HepG2 (cell line): ENCODE measurements at regions not wholly inside any gene's neighbourhood (a gene's known extent, or its start where the extent isn't known, plus 50 kb on each side); places are given as distances from the start of the nearest gene placed in this dataset.
A peak's percentile ranks its signal among the peaks of the same experiment; 100 is the strongest.

Experiments used
- ATAC-seq: fragments of 200-7000 bp; cut with Tn5 transposase; 3 replicates; pipeline ENCODE4 v1.9.1; 2020; ENCODE audit warnings: mild to moderate bottlenecking, moderate library complexity
- BruUV-seq: library from RNA; stranded (reverse); fragments of 400-500 nt; replicated peaks from 2 replicates; lab custom pipeline; 2021; lab: Mats Ljungman, UMichigan
- CTCF ChIA-PET: fragments of 300-600 bp; formaldehyde crosslinking; extraction: SDS; loops from one replicate; lab custom pipeline; 2021; ENCODE audit warnings: low total read pairs, inconsistent platforms, low intra/inter-chr PET ratio; lab: Yijun Ruan, JAX
- POLR2A ChIA-PET: fragments of 350-600 bp; sonication (Branson Sonifier 250); formaldehyde crosslinking; loops from one replicate; lab custom pipeline; 2020; ENCODE audit warnings: antibody characterized with exemption, inconsistent platforms; lab: Yijun Ruan, JAX
- DNase-seq: peaks from one replicate; pipeline ENCODE4 v3.0.0-alpha.2; 2015; ENCODE audit warnings: low spot score
- FAIRE-seq: peaks from 3 replicates; lab custom pipeline; 2011; peaks lifted over from hg19 to GRCh38; lab: Jason Lieb, UNC
- H2AFZ ChIP-seq: one replicate; pipeline ENCODE4 v1.6.1; 2011; ENCODE audit warnings: low read length, inconsistent platforms
- H3K27ac ChIP-seq: fragments of 300-600 bp; 3 replicates; pipeline ENCODE4 v1.8.0; 2011; ENCODE audit warnings: mixed run types, mild to moderate bottlenecking, mixed read lengths, low read length, inconsistent platforms; ENCODE audit not compliant: insufficient read depth; ENCODE audit errors: extremely low read length
- H3K27me3 ChIP-seq, 2 experiments: fragments of 200-600 bp in 1 of 2; 2 replicates in 1 of 2; 3 replicates in 1 of 2; pipeline versions ENCODE4 v1.6.0 to v1.8.0; 2011; ENCODE audit warnings: low read length in 2 of 2, mild to moderate bottlenecking in 2 of 2, moderate library complexity in 2 of 2, inconsistent platforms in 1 of 2; ENCODE audit not compliant: insufficient read depth in 2 of 2, control insufficient read depth in 1 of 2
- H3K36me3 ChIP-seq, 2 experiments: fragments of 200-600 bp in 1 of 2; replicated peaks in 1 of 2; 2 replicates in 1 of 2; 3 replicates in 1 of 2; pipeline versions ENCODE4 v1.5.1 to v1.8.0; 2011; ENCODE audit warnings: low read length in 2 of 2, inconsistent platforms in 1 of 2; ENCODE audit not compliant: insufficient read depth in 2 of 2, control insufficient read depth in 1 of 2
- H3K4me1 ChIP-seq: 2 replicates; pipeline ENCODE4 v1.5.1; 2012; ENCODE audit warnings: low read length, inconsistent platforms; ENCODE audit not compliant: insufficient read depth
- H3K4me2 ChIP-seq: 2 replicates; pipeline ENCODE4 v1.6.0; 2011; ENCODE audit warnings: low read depth, low read length, inconsistent platforms
- H3K4me3 ChIP-seq, 3 experiments: fragments of 200-600 bp in 1 of 3; sonication (generic), shearing (Covaris generic) in 1 of 3; replicated peaks in 1 of 3; 2 replicates each; pipeline ENCODE4 v1.5.1; 2011 to 2016; ENCODE audit warnings: low read length in 3 of 3, inconsistent platforms in 2 of 3, low read depth in 2 of 3, mild to moderate bottlenecking in 2 of 3, control low read depth in 1 of 3, mixed read lengths in 1 of 3; ENCODE audit not compliant: insufficient read depth in 1 of 3
- H3K79me2 ChIP-seq: one replicate; pipeline ENCODE4 v1.6.1; 2011; ENCODE audit warnings: low read length, inconsistent platforms; ENCODE audit not compliant: insufficient read depth
- H3K9ac ChIP-seq: 2 replicates; pipeline ENCODE4 v1.6.0; 2011; ENCODE audit warnings: mild to moderate bottlenecking, low read depth, low read length, inconsistent platforms; ENCODE audit not compliant: insufficient read depth
- H3K9me3 ChIP-seq: 2 replicates; pipeline ENCODE4 v1.5.1; 2012; ENCODE audit warnings: mild to moderate bottlenecking, low read length
- H4K20me1 ChIP-seq: 2 replicates; pipeline ENCODE4 v1.6.0; 2011; ENCODE audit warnings: inconsistent platforms, mild to moderate bottlenecking, low read length, moderate library complexity; ENCODE audit not compliant: insufficient read depth
- ADNP ChIP-seq: sonication (generic); formaldehyde crosslinking; IDR thresholded peaks from 2 replicates; pipeline ENCODE4 v1.4.0; 2020; ENCODE audit warnings: missing genetic modification reagents
- GLI4 ChIP-seq: sonication (generic); formaldehyde crosslinking; IDR thresholded peaks from 2 replicates; pipeline ENCODE4 v1.5.1; 2020; ENCODE audit warnings: missing genetic modification reagents, mild to moderate bottlenecking, moderate library complexity, borderline replicate concordance
- NFAT5 ChIP-seq: sonication (generic); formaldehyde crosslinking; IDR thresholded peaks from 2 replicates; pipeline ENCODE4 v1.4.0; 2020; ENCODE audit warnings: missing genetic modification reagents
- PRDM15 ChIP-seq: sonication (generic); formaldehyde crosslinking; IDR thresholded peaks from 2 replicates; pipeline ENCODE4 v1.4.0; 2020; ENCODE audit warnings: missing genetic modification reagents
- TEAD3 ChIP-seq: optimal IDR thresholded peaks from 2 replicates; pipeline ENCODE3; 2016; ENCODE audit warnings: borderline replicate concordance
- ZC3H4 ChIP-seq: sonication (generic); formaldehyde crosslinking; IDR thresholded peaks from 2 replicates; pipeline ENCODE4 v1.4.0; 2020; ENCODE audit warnings: missing genetic modification reagents, borderline replicate concordance
- ZNF124 ChIP-seq: sonication (generic); formaldehyde crosslinking; IDR thresholded peaks from 2 replicates; pipeline ENCODE4 v1.4.0; 2020; ENCODE audit warnings: missing genetic modification reagents
- ZNF350 ChIP-seq: sonication (generic); formaldehyde crosslinking; IDR thresholded peaks from 2 replicates; pipeline ENCODE4 v1.4.0; 2020; ENCODE audit warnings: mild to moderate bottlenecking, low read depth, missing genetic modification reagents, borderline replicate concordance
- ZNF496 ChIP-seq: sonication (generic); formaldehyde crosslinking; IDR thresholded peaks from 2 replicates; pipeline ENCODE4 v1.8.1; 2023; ENCODE audit warnings: mild to moderate bottlenecking, moderate library complexity, missing genetic modification reagents; ENCODE audit not compliant: insufficient replicate concordance
- ZNF530 ChIP-seq: sonication (generic); formaldehyde crosslinking; IDR thresholded peaks from 2 replicates; pipeline ENCODE4 v1.5.0; 2020; ENCODE audit warnings: low read depth, mild to moderate bottlenecking, missing genetic modification reagents
- ZNF670 ChIP-seq: sonication (generic); formaldehyde crosslinking; IDR thresholded peaks from 2 replicates; pipeline ENCODE4 v1.8.0; 2022; ENCODE audit warnings: mild to moderate bottlenecking, missing genetic modification reagents, borderline replicate concordance
- ZNF782 ChIP-seq: sonication (generic); formaldehyde crosslinking; IDR thresholded peaks from 2 replicates; pipeline ENCODE4 v1.4.0; 2020; ENCODE audit warnings: missing genetic modification reagents, mild to moderate bottlenecking, borderline replicate concordance
- WGBS: methylation state at CpG from one replicate; pipeline ENCODE4 v1.1.6; 2017; ENCODE audit warnings: low lambda C conversion rate; 5-methylcytosine and 5-hydroxymethylcytosine counted together
- in situ Hi-C: cut with HindIII; loops from 2 replicates; pipeline ENCODE4 v1.10.0; 2017; ENCODE audit warnings: low pct_unique_long_range_greater_than_20kb; ENCODE audit not compliant: extremely low pct_ligation_motif_present
- intact Hi-C: fragments of 100-400 bp; cut with micrococcal nuclease; formaldehyde crosslinking; loops from one replicate; pipeline ENCODE4 v1.10.0; 2022; ENCODE audit not compliant: unreplicated experiment

- Histone ChIP-seq H3K4me1 (peaks cover 84% of the 10 kb centered on the region), H2AFZ (no peak overlapping the region), H3K4me2 (no peak overlapping the region), H3K9me3 (no peaks in the 10 kb centered on the region), H3K79me2 (no peaks in the 10 kb centered on the region), H3K9ac (no peak overlapping the region), H3K36me3 (no peaks in the 10 kb centered on the region), H3K27me3 (no peaks in the 10 kb centered on the region), H3K4me3 (no peak overlapping the region), H4K20me1 (no peaks in the 10 kb centered on the region), H3K27ac (no peak overlapping the region)
- in situ Hi-C loops, result no loop called here
- intact Hi-C loops, result no loop called here
- 80% methylated on average over 12 of the region's 13 CpGs for WGBS
- BruUV-seq, result no TSS peak
- ChIA-PET CTCF (no interaction called here), POLR2A (interaction anchor here (1.8 to 2.3 kb wide), 2 partner anchors 66 to 71 kb away, joined by 4 to 7 read pairs; partner anchors contain the start of gene ZFP36L2)
- DNase-seq, result no peak
- FAIRE-seq, result no peak
- ATAC-seq, result no peak
- TF ChIP-seq ZC3H4 (CRISPR knock-in tag) (no peak), NFAT5 (no peak), ADNP (0 out of 2 replicates have a peak, but pooled peaks have one; percentile 7), ZNF350 (CRISPR knock-in tag) (no peak), ZNF530 (CRISPR knock-in tag) (no peak), TEAD3 (CRISPR knock-in tag) (no peak), ZNF670 (CRISPR knock-in tag) (no peak), ZNF782 (CRISPR knock-in tag) (no peak), GLI4 (CRISPR knock-in tag) (no peak), PRDM15 (CRISPR knock-in tag) (no peak), ZNF496 (CRISPR knock-in tag) (no peak), ZNF124 (CRISPR knock-in tag) (no peak)
Measured at GRCh38 chr2:43155851-43156411, 70.5 kb downstream of the ZFP36L2 start.
